ENCODE measurements at regions not wholly inside any gene's neighbourhood (a gene's known extent, or its start where the extent isn't known, plus 50 kb on each side); places are given as distances from the start of the nearest gene placed in this dataset.

GRCh38 chr5:98700730-98701129 lies 72.7 kb upstream of the RGMB start:
- ChIA-PET CTCF (no interaction called here), POLR2A (no interaction called here)
- Mint-ChIP-seq H3K27ac (no peak overlapping the region), H3K27me3 (ENCODE audit: low read depth) (no peaks in the 10 kb centered on the region), H3K4me3 (no peak overlapping the region), H3K36me3 (ENCODE audit: low read depth) (no peaks in the 10 kb centered on the region), H3K9me3 (ENCODE audit: insufficient read depth) (peaks cover 17% of the 10 kb centered on the region), H3K4me1 (ENCODE audit: low read depth) (no peaks in the 10 kb centered on the region)
- DNase-seq (no peak), ATAC-seq (no peak)

GRCh38 chr5:98705841-98706240 lies 67.6 kb upstream of the RGMB start:
- ChIA-PET CTCF (no interaction called here), POLR2A (no interaction called here)
- no peak overlapping the region for H3K4me3 Mint-ChIP-seq
- DNase-seq (no peak), ATAC-seq (no peak)
- no peaks in the 10 kb centered on the region for H3K36me3 Mint-ChIP-seq (ENCODE audit: low read depth)
- H3K4me1 Mint-ChIP-seq (ENCODE audit: low read depth): no peaks in the 10 kb centered on the region
- H3K27me3 Mint-ChIP-seq (ENCODE audit: low read depth): no peaks in the 10 kb centered on the region
- no peak overlapping the region for H3K27ac Mint-ChIP-seq
- H3K9me3 Mint-ChIP-seq (ENCODE audit: insufficient read depth): peaks cover 17% of the 10 kb centered on the region

GRCh38 chr5:98709681-98710080 lies 63.8 kb upstream of the RGMB start:
- no peaks in the 10 kb centered on the region for H3K36me3 Mint-ChIP-seq (ENCODE audit: low read depth)
- ATAC-seq (no peak), DNase-seq (no peak)
- H3K9me3 Mint-ChIP-seq (ENCODE audit: insufficient read depth): no peaks in the 10 kb centered on the region
- H3K27ac Mint-ChIP-seq: no peak overlapping the region
- no peaks in the 10 kb centered on the region for H3K4me1 Mint-ChIP-seq (ENCODE audit: low read depth)
- ChIA-PET POLR2A (no interaction called here), CTCF (no interaction called here)
- no peaks in the 10 kb centered on the region for H3K27me3 Mint-ChIP-seq (ENCODE audit: low read depth)
- H3K4me3 Mint-ChIP-seq: no peak overlapping the region

- ATAC-seq (no peak), DNase-seq (no peak)
- CTCF ChIA-PET: no interaction called here
- H3K27me3 Mint-ChIP-seq (ENCODE audit: low read depth): no peaks in the 10 kb centered on the region
- POLR2A ChIA-PET: no interaction called here
- H3K9me3 Mint-ChIP-seq (ENCODE audit: insufficient read depth): no peaks in the 10 kb centered on the region
- H3K4me3 Mint-ChIP-seq: no peak overlapping the region
- H3K36me3 Mint-ChIP-seq (ENCODE audit: low read depth): no peaks in the 10 kb centered on the region
- no peaks in the 10 kb centered on the region for H3K4me1 Mint-ChIP-seq (ENCODE audit: low read depth)
- no peak overlapping the region for H3K27ac Mint-ChIP-seq
These were observed 60.4 kb upstream of the RGMB start for GRCh38 chr5:98713027-98713426.

- H3K27ac Mint-ChIP-seq: no peak overlapping the region
- DNase-seq (no peak), ATAC-seq (no peak)
- H3K4me1 Mint-ChIP-seq (ENCODE audit: low read depth): no peaks in the 10 kb centered on the region
- H3K36me3 Mint-ChIP-seq (ENCODE audit: low read depth): no peaks in the 10 kb centered on the region
- CTCF ChIA-PET: no interaction called here
- H3K9me3 Mint-ChIP-seq (ENCODE audit: insufficient read depth): no peaks in the 10 kb centered on the region
- H3K27me3 Mint-ChIP-seq (ENCODE audit: low read depth): no peaks in the 10 kb centered on the region
- H3K4me3 Mint-ChIP-seq: no peak overlapping the region
- POLR2A ChIA-PET: no interaction called here
These were observed 59.6 kb upstream of the RGMB start for GRCh38 chr5:98713856-98714255.

GRCh38 chr5:98714710-98715288 lies 58.7 kb upstream of the RGMB start:
- Mint-ChIP-seq H3K4me1 (ENCODE audit: low read depth) (no peaks in the 10 kb centered on the region), H3K27ac (no peak overlapping the region), H3K27me3 (ENCODE audit: low read depth) (no peaks in the 10 kb centered on the region), H3K4me3 (no peak overlapping the region), H3K9me3 (ENCODE audit: insufficient read depth) (no peaks in the 10 kb centered on the region), H3K36me3 (ENCODE audit: low read depth) (no peaks in the 10 kb centered on the region)
- CTCF ChIA-PET: no interaction called here
- ATAC-seq (no peak), DNase-seq (no peak)
- POLR2A ChIA-PET: no interaction called here

GRCh38 chr5:98721231-98721928 lies 52.1 kb upstream of the RGMB start:
- no peaks in the 10 kb centered on the region for H3K4me1 Mint-ChIP-seq (ENCODE audit: low read depth)
- no peaks in the 10 kb centered on the region for H3K36me3 Mint-ChIP-seq (ENCODE audit: low read depth)
- no peak overlapping the region for H3K27ac Mint-ChIP-seq
- DNase-seq (no peak), ATAC-seq (no peak)
- POLR2A ChIA-PET: interaction anchor here (0.9 kb wide), 1 partner anchor 9 kb away, joined by 3 read pairs; no protein-coding TSS in a partner anchor
- CTCF ChIA-PET: interaction anchor here (0.7 kb wide), 1 partner anchor 75 kb away, joined by 5 read pairs; no protein-coding TSS in a partner anchor
- no peak overlapping the region for H3K4me3 Mint-ChIP-seq
- H3K27me3 Mint-ChIP-seq (ENCODE audit: low read depth): no peaks in the 10 kb centered on the region
- no peaks in the 10 kb centered on the region for H3K9me3 Mint-ChIP-seq (ENCODE audit: insufficient read depth)

GRCh38 chr5:98722188-98722587 lies 51.3 kb upstream of the RGMB start:
- no peak overlapping the region for H3K4me3 Mint-ChIP-seq
- ChIA-PET POLR2A (interaction anchor here (0.9 kb wide), 1 partner anchor 8 kb away, joined by 3 read pairs; no protein-coding TSS in a partner anchor), CTCF (no interaction called here)
- H3K27me3 Mint-ChIP-seq (ENCODE audit: low read depth): peaks cover under 1% of the 10 kb centered on the region
- H3K27ac Mint-ChIP-seq: no peak overlapping the region
- H3K36me3 Mint-ChIP-seq (ENCODE audit: low read depth): no peaks in the 10 kb centered on the region
- no peaks in the 10 kb centered on the region for H3K4me1 Mint-ChIP-seq (ENCODE audit: low read depth)
- no peak for ATAC-seq
- H3K9me3 Mint-ChIP-seq (ENCODE audit: insufficient read depth): no peaks in the 10 kb centered on the region
- no peak for DNase-seq

GRCh38 chr5:98723061-98723460 lies 50.4 kb upstream of the RGMB start:
- no peak for DNase-seq
- no peak for ATAC-seq
- Mint-ChIP-seq H3K4me3 (no peak overlapping the region), H3K27ac (no peak overlapping the region), H3K27me3 (ENCODE audit: low read depth) (peaks cover 4% of the 10 kb centered on the region), H3K9me3 (ENCODE audit: insufficient read depth) (no peaks in the 10 kb centered on the region), H3K4me1 (ENCODE audit: low read depth) (no peaks in the 10 kb centered on the region), H3K36me3 (ENCODE audit: low read depth) (no peaks in the 10 kb centered on the region)
- ChIA-PET POLR2A (no interaction called here), CTCF (no interaction called here)
